Endothelial cell of umbilical vein (primary cell): ENCODE measurements at regions not wholly inside any gene's neighbourhood (a gene's known extent, or its start where the extent isn't known, plus 50 kb on each side); places are given as distances from the start of the nearest gene placed in this dataset.

Source experiments
- BruUV-seq: library from RNA; stranded (reverse); fragments of 400-500 nt; replicated peaks from 2 replicates; lab custom pipeline; 2021; lab: Mats Ljungman, UMichigan
- CTCF ChIA-PET: fragments of 300-600, 350-600 bp; sonication (Branson Sonifier 250); formaldehyde crosslinking; loops from one replicate; lab custom pipeline; 2021; ENCODE audit warnings: antibody characterized with exemption, inconsistent platforms; lab: Charles Lee
- POLR2A ChIA-PET: fragments of 300-600, 350-600 bp; sonication (Branson Sonifier 250); formaldehyde crosslinking; loops from one replicate; lab custom pipeline; 2021; ENCODE audit warnings: antibody characterized with exemption, inconsistent platforms; lab: Charles Lee
- DNase-seq: peaks from one replicate; pipeline ENCODE4 v3.0.0-alpha.2; 2011; ENCODE audit warnings: low read depth, low spot score
- FAIRE-seq: peaks from 2 replicates; lab custom pipeline; 2011; peaks lifted over from hg19 to GRCh38; lab: Jason Lieb, UNC
- H2AFZ ChIP-seq: 2 replicates; pipeline ENCODE4 v1.6.0; 2012; ENCODE audit warnings: low read depth, low read length, control low read depth, inconsistent platforms
- H3K27ac ChIP-seq: 2 replicates; pipeline ENCODE4 v1.5.1; 2011; ENCODE audit warnings: low read depth, mild to moderate bottlenecking, control low read depth, low read length, moderate library complexity; ENCODE audit not compliant: insufficient read depth
- H3K27me3 ChIP-seq, 2 experiments: 2 replicates each; pipeline versions ENCODE4 v1.6.0 to v1.6.1; 2011; ENCODE audit warnings: low read length in 2 of 2, mixed read lengths in 1 of 2; ENCODE audit not compliant: control insufficient read depth in 2 of 2, insufficient read depth in 2 of 2
- H3K36me3 ChIP-seq, 2 experiments: 2 replicates in 1 of 2; 3 replicates in 1 of 2; pipeline ENCODE4 v1.5.1; 2011; ENCODE audit warnings: low read length in 2 of 2, mild to moderate bottlenecking in 1 of 2, moderate library complexity in 1 of 2; ENCODE audit not compliant: control insufficient read depth in 2 of 2, insufficient read depth in 2 of 2; ENCODE audit errors: extremely low read depth in 1 of 2
- H3K4me1 ChIP-seq: 3 replicates; pipeline ENCODE4 v1.5.1; 2011; ENCODE audit warnings: mild to moderate bottlenecking, low read length; ENCODE audit not compliant: control insufficient read depth, insufficient read depth; ENCODE audit errors: extremely low read depth
- H3K4me2 ChIP-seq: 2 replicates; pipeline ENCODE4 v1.6.1; 2011; ENCODE audit warnings: low read length, control low read depth, mixed read lengths; ENCODE audit not compliant: insufficient read depth
- H3K4me3 ChIP-seq, 3 experiments: fragments of 200-600 bp in 1 of 3; sonication (generic), shearing (Covaris generic) in 1 of 3; replicated peaks in 1 of 3; 2 replicates each; pipeline ENCODE4 v1.5.1; 2011 to 2016; ENCODE audit warnings: control low read depth in 3 of 3, low read length in 3 of 3, mild to moderate bottlenecking in 2 of 3, inconsistent platforms in 1 of 3, low read depth in 1 of 3, moderate library complexity in 1 of 3; ENCODE audit not compliant: insufficient read depth in 1 of 3
- H3K79me2 ChIP-seq: 2 replicates; pipeline ENCODE4 v1.6.0; 2012; ENCODE audit warnings: low read length, inconsistent platforms; ENCODE audit not compliant: control insufficient read depth, insufficient read depth
- H3K9ac ChIP-seq: replicated peaks from 2 replicates; pipeline ENCODE3; 2011; ENCODE audit warnings: low read length, control low read depth; ENCODE audit not compliant: insufficient read depth; ENCODE audit errors: extremely low read depth
- H3K9me1 ChIP-seq: replicated peaks from 3 replicates; pipeline ENCODE4 v1.6.0; 2011; ENCODE audit warnings: mild to moderate bottlenecking, low read length; ENCODE audit not compliant: control insufficient read depth, insufficient read depth; ENCODE audit errors: extremely low read depth
- H3K9me3 ChIP-seq: replicated peaks from 2 replicates; pipeline ENCODE4 v1.5.1; 2012; ENCODE audit warnings: low read length, inconsistent platforms; ENCODE audit not compliant: control insufficient read depth, insufficient read depth
- H4K20me1 ChIP-seq: replicated peaks from 2 replicates; pipeline ENCODE3; 2011; ENCODE audit warnings: mild to moderate bottlenecking, low read length; ENCODE audit not compliant: control insufficient read depth, insufficient read depth; ENCODE audit errors: extremely low read depth
- CTCF ChIP-seq, 2 donors: IDR thresholded peaks; 1 replicate in 1 of 2; 2 replicates in 1 of 2; pipeline ENCODE4 v1.5.1; 2011; ENCODE audit warnings: low read length in 2 of 2, mild to moderate bottlenecking in 2 of 2, moderate library complexity in 2 of 2, control low read depth in 1 of 2, inconsistent platforms in 1 of 2, low read depth in 1 of 2; ENCODE audit not compliant: insufficient read depth in 1 of 2; ENCODE audit errors: extremely low read depth in 1 of 2
- EZH2 ChIP-seq: IDR thresholded peaks from 2 replicates; pipeline ENCODE4 v1.6.1; 2012; ENCODE audit warnings: borderline replicate concordance, low read depth, mild to moderate bottlenecking, moderate library complexity, low read length, inconsistent platforms; ENCODE audit not compliant: severe bottlenecking
- FOS ChIP-seq: IDR thresholded peaks from 2 replicates; pipeline ENCODE4 v1.6.1; 2011; ENCODE audit warnings: mild to moderate bottlenecking, low read length, moderate library complexity, borderline replicate concordance; ENCODE audit not compliant: insufficient read depth
- GATA2 ChIP-seq: IDR thresholded peaks from 2 replicates; pipeline ENCODE4 v1.7.0; 2011; ENCODE audit warnings: low read depth, mild to moderate bottlenecking, moderate library complexity, mixed read lengths, low read length; ENCODE audit not compliant: insufficient read length, insufficient read depth
- JUN ChIP-seq: IDR thresholded peaks from 2 replicates; pipeline ENCODE4 v1.6.1; 2011; ENCODE audit warnings: borderline replicate concordance, low read depth; ENCODE audit not compliant: insufficient read length, insufficient read depth
- MAX ChIP-seq: IDR thresholded peaks from 2 replicates; pipeline ENCODE4 v1.6.1; 2011; ENCODE audit not compliant: insufficient read depth, insufficient read length
- MYC ChIP-seq: IDR thresholded peaks from one replicate; pipeline ENCODE4 v1.6.1; 2011; ENCODE audit warnings: mild to moderate bottlenecking, low read depth, low read length
- POLR2A ChIP-seq: IDR thresholded peaks from 2 replicates; pipeline ENCODE4 v1.6.1; 2012; ENCODE audit warnings: low read depth, mild to moderate bottlenecking, control low read depth, low read length
- POLR2AphosphoS5 ChIP-seq: IDR thresholded peaks from 2 replicates; pipeline ENCODE4 v1.6.1; 2012; ENCODE audit warnings: low read depth, mild to moderate bottlenecking, control low read depth, low read length, moderate library complexity; ENCODE audit not compliant: insufficient read depth
- dilution Hi-C: fragments of 300-500 bp; cut with MboI; formaldehyde crosslinking; loops from one replicate; pipeline ENCODE4 v1.15.0; 2019; ENCODE audit warnings: low sequenced_read_pairs; ENCODE audit not compliant: extremely low pct_ligation_motif_present
- intact Hi-C: fragments of 100-400 bp; cut with micrococcal nuclease; formaldehyde crosslinking; loops from one replicate; pipeline ENCODE4 v1.10.0; 2022

DNA sequence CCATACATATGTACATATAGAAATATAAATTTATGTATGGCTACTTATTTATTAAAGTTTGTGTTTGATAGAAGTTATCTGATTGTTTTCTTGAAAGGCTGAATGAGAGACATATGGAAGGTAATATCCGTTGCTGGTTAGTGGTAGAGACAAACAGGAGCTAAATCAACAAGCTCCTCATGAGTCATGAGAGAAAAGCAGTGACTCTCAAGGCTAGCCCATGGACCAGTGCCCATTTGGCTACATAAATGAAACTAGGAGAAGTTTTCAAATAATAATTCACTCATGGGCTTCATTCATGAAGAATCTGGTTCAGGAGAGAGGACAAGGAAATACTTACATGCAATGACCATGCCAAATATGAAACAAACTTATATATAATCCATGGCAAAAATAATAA lies 504.5 kb upstream of the ITGA1 start:
- CTCF ChIA-PET = interaction anchor here (1.0 kb wide), 1 partner anchor 9 kb away, joined by 6 read pairs; no protein-coding TSS in a partner anchor
- H3K27ac ChIP-seq = no peak overlapping the region
- no peak for TF ChIP-seq MYC
- TF ChIP-seq JUN = no peak
- no peak for TF ChIP-seq POLR2A
- no peak for TF ChIP-seq FOS
- TF ChIP-seq MAX = no peak
- no peak for TF ChIP-seq GATA2
- TF ChIP-seq EZH2 = no peak
- no peak for TF ChIP-seq POLR2AphosphoS5

DNA sequence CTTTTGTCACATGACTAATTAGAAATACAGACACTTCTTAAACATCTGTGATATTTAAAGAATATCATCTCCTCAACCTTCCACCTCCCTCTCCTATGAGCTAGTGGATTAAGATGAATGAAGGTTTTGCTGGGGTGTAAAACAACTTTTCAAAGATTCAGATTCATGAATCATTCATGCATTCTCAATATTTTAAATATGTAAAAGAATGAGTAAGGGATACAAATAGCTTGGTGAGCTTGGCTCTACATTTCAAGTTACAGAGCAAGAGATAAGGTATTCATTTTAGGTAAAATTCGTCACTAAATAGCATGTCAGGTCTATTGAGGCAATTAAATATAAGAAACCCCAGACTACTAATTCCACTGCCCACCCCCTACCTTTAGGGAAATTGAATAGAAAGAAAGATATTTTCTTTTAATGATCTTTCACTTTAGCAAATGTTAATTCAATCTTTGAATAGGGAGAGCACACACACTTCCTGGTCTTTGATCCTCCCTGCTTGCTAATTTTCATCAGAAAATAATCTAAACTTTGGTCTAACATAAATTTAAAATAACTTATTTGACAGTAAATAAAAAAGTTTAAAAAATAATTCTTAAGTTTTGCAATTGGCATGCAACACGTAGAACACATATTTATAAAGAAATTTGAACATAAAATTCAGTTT lies 486.9 kb upstream of the ITGA1 start:
- dilution Hi-C loops = no loop called here
- no peak overlapping the region for H3K9ac ChIP-seq
- no peaks in the 10 kb centered on the region for H3K9me3 ChIP-seq
- H3K4me3 ChIP-seq = no peak overlapping the region
- no peaks in the 10 kb centered on the region for H3K27me3 ChIP-seq
- H3K36me3 ChIP-seq = no peaks in the 10 kb centered on the region
- DNase-seq (no peak), FAIRE-seq (no peak)
- ChIA-PET POLR2A (no interaction called here), CTCF (no interaction called here)
- H3K4me2 ChIP-seq = no peak overlapping the region
- no peaks in the 10 kb centered on the region for H3K79me2 ChIP-seq
- H4K20me1 ChIP-seq = no peaks in the 10 kb centered on the region
- H3K27ac ChIP-seq = no peak overlapping the region
- H3K4me1 ChIP-seq = no peaks in the 10 kb centered on the region
- intact Hi-C loops = no loop called here
- no peak overlapping the region for H2AFZ ChIP-seq
- no TSS peak for BruUV-seq
- TF ChIP-seq POLR2A (no peak), JUN (no peak), MYC (no peak), CTCF (IDR thresholded peaks at IDR 0.05; ENCODE audit: extremely low read depth in 1 of 2, insufficient read depth in 1 of 2, low read depth in 1 of 2, low read length in 2 of 2) (no peak)
- no peaks in the 10 kb centered on the region for H3K9me1 ChIP-seq

More for the DNA sequence above, 504.5 kb upstream of the ITGA1 start:
- BruUV-seq = no TSS peak
- Histone ChIP-seq H3K4me1 (no peaks in the 10 kb centered on the region), H3K4me3 (no peak overlapping the region), H3K36me3 (no peaks in the 10 kb centered on the region), H3K4me2 (no peak overlapping the region), H3K79me2 (no peaks in the 10 kb centered on the region), H4K20me1 (no peaks in the 10 kb centered on the region), H3K9me1 (no peaks in the 10 kb centered on the region), H3K9me3 (no peaks in the 10 kb centered on the region), H3K9ac (no peak overlapping the region), H2AFZ (no peak overlapping the region), H3K27me3 (no peaks in the 10 kb centered on the region)
- DNase-seq (peak; percentile 62), FAIRE-seq (no peak)
- POLR2A ChIA-PET = no interaction called here
- dilution Hi-C loops = no loop called here
- intact Hi-C loops = no loop called here
